Stimulated activated naive CD8-positive, alpha-beta T cell treated with anti-CD3 and anti-CD28 coated beads, Interleukin-15, Interleukin-2, amounts not matched to agents 100 ng/mL and 50 ng/mL, for 24 hours (primary cell): ENCODE measurements at regions not wholly inside any gene's neighbourhood (a gene's known extent, or its start where the extent isn't known, plus 50 kb on each side); places are given as distances from the start of the nearest gene placed in this dataset.

Experiments used
- H3K27ac Mint-ChIP-seq: one replicate; pipeline ENCODE4 v1.8.0; 2021; ENCODE audit warnings: mild to moderate bottlenecking, mixed read lengths
- H3K27me3 Mint-ChIP-seq: one replicate; pipeline ENCODE4 v1.8.0; 2021; ENCODE audit warnings: mixed read lengths
- H3K36me3 Mint-ChIP-seq: one replicate; pipeline ENCODE4 v1.8.0; 2021; ENCODE audit warnings: low read depth, mixed read lengths
- H3K4me1 Mint-ChIP-seq: one replicate; pipeline ENCODE4 v1.8.0; 2021; ENCODE audit warnings: low read depth, mixed read lengths
- H3K4me3 Mint-ChIP-seq: one replicate; pipeline ENCODE4 v1.8.0; 2021; ENCODE audit warnings: mild to moderate bottlenecking, mixed read lengths
- H3K9me3 Mint-ChIP-seq: one replicate; pipeline ENCODE4 v1.8.0; 2021; ENCODE audit warnings: mixed read lengths

GRCh38 chr21:38556390-38556789 is 58.1 kb upstream of the ERG start:
- Mint-ChIP-seq H3K27ac (no peak overlapping the region), H3K27me3 (peaks cover 12% of the 10 kb centered on the region), H3K36me3 (no peaks in the 10 kb centered on the region), H3K9me3 (no peaks in the 10 kb centered on the region), H3K4me3 (no peak overlapping the region), H3K4me1 (no peaks in the 10 kb centered on the region)

DNA sequence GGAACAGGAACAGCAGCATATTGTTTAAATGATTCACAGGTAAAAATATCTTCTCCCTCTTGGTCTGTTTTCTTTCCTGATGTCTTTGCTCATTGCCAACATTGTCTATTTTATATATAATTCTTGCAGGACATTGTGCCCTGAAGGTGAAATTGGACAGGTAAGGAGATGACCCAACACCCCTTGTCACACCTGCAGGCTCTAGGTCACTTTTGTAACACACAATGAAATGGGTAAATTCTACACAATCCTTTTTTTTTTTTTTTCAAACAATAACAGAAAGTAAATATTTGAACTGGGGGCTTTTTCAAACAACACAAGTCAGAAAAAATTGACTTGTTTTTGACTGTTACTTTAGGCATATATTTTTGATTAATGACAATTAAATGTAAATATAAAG is 62.9 kb upstream of the ERG start:
- Mint-ChIP-seq H3K36me3 (no peaks in the 10 kb centered on the region), H3K27me3 (peaks cover 11% of the 10 kb centered on the region), H3K4me3 (no peak overlapping the region), H3K4me1 (no peaks in the 10 kb centered on the region), H3K27ac (no peak overlapping the region), H3K9me3 (no peaks in the 10 kb centered on the region)

GRCh38 chr21:38561613-38562581 is 63.6 kb upstream of the ERG start:
- Mint-ChIP-seq H3K36me3 (no peaks in the 10 kb centered on the region), H3K9me3 (no peaks in the 10 kb centered on the region), H3K4me1 (no peaks in the 10 kb centered on the region), H3K27ac (no peak overlapping the region), H3K27me3 (peaks cover 11% of the 10 kb centered on the region), H3K4me3 (no peak overlapping the region)

- no peaks in the 10 kb centered on the region for H3K4me1 Mint-ChIP-seq
- H3K9me3 Mint-ChIP-seq = no peaks in the 10 kb centered on the region
- H3K36me3 Mint-ChIP-seq = no peaks in the 10 kb centered on the region
- peaks cover 17% of the 10 kb centered on the region for H3K27me3 Mint-ChIP-seq
- no peak overlapping the region for H3K27ac Mint-ChIP-seq
- no peak overlapping the region for H3K4me3 Mint-ChIP-seq
Measured at GRCh38 chr21:38567335-38567969, 69.2 kb upstream of the ERG start.

DNA sequence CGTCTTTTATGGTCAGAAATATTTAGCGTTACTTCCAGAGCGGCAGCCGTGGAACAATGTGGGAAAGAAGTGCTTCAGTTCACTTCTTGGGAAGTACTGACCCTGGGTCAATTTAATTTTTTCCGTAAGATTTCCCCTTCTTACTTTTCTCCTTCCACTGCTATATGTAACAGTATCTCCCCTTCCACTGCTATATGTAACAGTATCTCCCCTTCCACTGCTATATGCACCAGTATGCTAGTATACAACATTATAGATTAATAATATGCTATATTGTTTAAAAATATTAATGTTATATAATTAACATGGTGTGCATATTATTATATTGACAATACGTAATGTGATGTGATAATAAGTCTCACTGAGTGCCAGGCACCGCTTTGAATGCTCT is 69.7 kb upstream of the ERG start:
- Mint-ChIP-seq H3K27me3 (peaks cover 17% of the 10 kb centered on the region), H3K4me1 (no peaks in the 10 kb centered on the region), H3K9me3 (no peaks in the 10 kb centered on the region), H3K36me3 (no peaks in the 10 kb centered on the region), H3K4me3 (no peak overlapping the region), H3K27ac (no peak overlapping the region)

GRCh38 chr21:38569733-38570132 is 71.5 kb upstream of the ERG start:
- H3K27ac Mint-ChIP-seq = no peak overlapping the region

GRCh38 chr21:38570596-38570995 is 72.3 kb upstream of the ERG start:
- H3K27ac Mint-ChIP-seq = no peak overlapping the region
- peaks cover 7% of the 10 kb centered on the region for H3K27me3 Mint-ChIP-seq
- H3K36me3 Mint-ChIP-seq = no peaks in the 10 kb centered on the region
- no peaks in the 10 kb centered on the region for H3K9me3 Mint-ChIP-seq
- H3K4me3 Mint-ChIP-seq = no peak overlapping the region
- no peaks in the 10 kb centered on the region for H3K4me1 Mint-ChIP-seq

More at GRCh38 chr21:38569733-38570132, 71.5 kb upstream of the ERG start:
- no peaks in the 10 kb centered on the region for H3K4me1 Mint-ChIP-seq
- no peak overlapping the region for H3K4me3 Mint-ChIP-seq
- H3K36me3 Mint-ChIP-seq = no peaks in the 10 kb centered on the region
- no peaks in the 10 kb centered on the region for H3K9me3 Mint-ChIP-seq
- peaks cover 15% of the 10 kb centered on the region for H3K27me3 Mint-ChIP-seq

DNA sequence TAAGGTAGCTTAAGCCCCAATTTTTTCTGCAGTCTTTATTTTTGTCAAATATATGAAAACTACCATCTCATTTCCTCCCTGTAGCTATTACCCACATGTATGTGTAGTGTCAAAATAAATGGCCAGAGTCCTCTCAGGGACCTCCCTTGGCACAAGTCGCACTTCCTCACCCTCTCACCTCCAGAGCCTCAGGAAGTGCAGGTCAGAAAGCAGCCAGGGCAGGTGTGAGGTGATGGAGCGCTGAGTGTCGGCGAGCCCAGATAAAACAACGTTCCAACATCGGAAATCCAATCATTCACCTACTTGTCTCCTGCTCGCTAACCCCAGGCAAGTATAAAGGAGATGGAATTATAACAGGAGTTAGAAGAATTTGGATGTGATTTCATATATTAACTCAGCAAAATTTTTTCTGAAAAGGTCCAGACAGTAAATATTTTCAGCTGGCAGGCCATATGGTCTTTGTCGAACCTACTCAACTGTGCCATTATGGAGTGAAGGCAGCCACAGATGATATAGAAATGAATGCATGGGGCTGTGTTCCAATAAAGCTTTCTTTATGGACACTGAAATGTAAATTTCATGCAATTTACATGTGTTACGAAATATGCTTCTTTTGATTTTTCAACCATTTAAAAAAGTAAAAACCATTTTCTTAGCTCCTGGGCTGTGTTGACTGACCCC is 76.8 kb upstream of the ERG start:
- Mint-ChIP-seq H3K4me3 (no peak overlapping the region), H3K9me3 (no peaks in the 10 kb centered on the region), H3K27me3 (no peaks in the 10 kb centered on the region), H3K27ac (no peak overlapping the region), H3K36me3 (no peaks in the 10 kb centered on the region), H3K4me1 (no peaks in the 10 kb centered on the region)

GRCh38 chr21:38577887-38578286 is 79.6 kb upstream of the ERG start:
- no peaks in the 10 kb centered on the region for H3K4me1 Mint-ChIP-seq
- no peaks in the 10 kb centered on the region for H3K27me3 Mint-ChIP-seq
- no peak overlapping the region for H3K27ac Mint-ChIP-seq
- no peak overlapping the region for H3K4me3 Mint-ChIP-seq
- no peaks in the 10 kb centered on the region for H3K36me3 Mint-ChIP-seq
- no peaks in the 10 kb centered on the region for H3K9me3 Mint-ChIP-seq

GRCh38 chr21:38590449-38591217 is 92.4 kb upstream of the ERG start:
- no peaks in the 10 kb centered on the region for H3K36me3 Mint-ChIP-seq
- H3K4me3 Mint-ChIP-seq = no peak overlapping the region
- H3K27ac Mint-ChIP-seq = no peak overlapping the region
- no peaks in the 10 kb centered on the region for H3K9me3 Mint-ChIP-seq
- no peaks in the 10 kb centered on the region for H3K4me1 Mint-ChIP-seq
- peaks cover 20% of the 10 kb centered on the region for H3K27me3 Mint-ChIP-seq

DNA sequence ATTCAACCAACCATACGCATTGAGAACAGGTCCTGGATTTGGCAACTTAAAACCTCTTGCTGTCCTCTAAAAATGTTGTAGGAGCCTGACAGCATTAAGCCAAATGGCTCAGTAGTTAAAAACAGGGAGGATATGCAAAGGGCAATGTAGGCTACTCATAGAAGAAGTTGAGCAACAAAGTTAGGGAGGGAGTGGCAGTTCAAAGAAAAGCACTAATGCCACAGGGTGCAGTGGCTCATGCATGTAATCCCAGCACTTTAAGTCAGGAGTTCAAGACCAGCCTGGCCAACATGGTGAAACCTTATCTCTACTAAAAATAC is 92.9 kb upstream of the ERG start:
- Mint-ChIP-seq H3K9me3 (no peaks in the 10 kb centered on the region), H3K27me3 (peaks cover 20% of the 10 kb centered on the region), H3K36me3 (no peaks in the 10 kb centered on the region), H3K27ac (no peak overlapping the region), H3K4me1 (no peaks in the 10 kb centered on the region), H3K4me3 (no peak overlapping the region)

DNA sequence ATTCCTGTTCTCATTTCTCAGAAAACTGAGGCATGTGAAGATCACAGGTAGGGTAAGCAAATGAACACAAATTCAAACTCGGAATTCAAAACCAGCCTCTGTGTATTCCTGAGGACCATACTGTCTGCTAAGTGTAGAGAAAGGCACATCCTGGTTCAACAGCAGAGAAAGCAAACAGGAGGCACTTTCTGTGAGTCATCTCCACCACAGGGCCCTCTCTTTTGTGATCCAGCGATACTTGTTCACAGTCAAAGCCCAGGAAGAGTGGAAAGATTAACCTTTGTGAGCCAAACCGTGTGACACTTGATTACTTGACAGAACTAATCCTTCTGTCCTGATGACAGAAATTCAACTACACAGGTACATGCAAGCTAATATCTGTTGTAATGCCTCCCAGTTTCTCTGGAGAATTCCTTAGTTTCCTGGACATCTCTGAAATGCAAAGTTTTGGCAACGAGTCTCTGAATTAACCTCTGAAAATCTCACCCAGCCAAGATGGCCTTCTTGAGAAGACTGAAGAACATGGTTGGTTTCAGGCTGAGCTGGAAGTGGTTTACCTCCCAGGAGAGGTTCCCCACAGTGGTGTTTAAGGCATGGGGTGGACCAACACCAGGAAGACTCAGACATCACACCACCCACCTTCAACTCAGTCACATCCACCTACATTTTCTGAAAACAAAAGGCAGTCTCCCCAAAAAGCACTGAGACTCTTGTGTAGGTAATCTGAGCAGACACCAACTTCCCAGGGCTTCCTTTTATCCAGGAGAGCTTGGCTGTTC is 98.2 kb upstream of the ERG start:
- H3K4me3 Mint-ChIP-seq = no peak overlapping the region
- no peaks in the 10 kb centered on the region for H3K36me3 Mint-ChIP-seq
- H3K9me3 Mint-ChIP-seq = no peaks in the 10 kb centered on the region
- H3K27me3 Mint-ChIP-seq = peaks cover 15% of the 10 kb centered on the region
- no peak overlapping the region for H3K27ac Mint-ChIP-seq
- no peaks in the 10 kb centered on the region for H3K4me1 Mint-ChIP-seq

GRCh38 chr21:38597421-38597820 is 99.1 kb upstream of the ERG start:
- Mint-ChIP-seq H3K4me1 (no peaks in the 10 kb centered on the region), H3K36me3 (no peaks in the 10 kb centered on the region), H3K27me3 (peaks cover 15% of the 10 kb centered on the region), H3K4me3 (no peak overlapping the region), H3K27ac (no peak overlapping the region), H3K9me3 (no peaks in the 10 kb centered on the region)

GRCh38 chr21:38598413-38598812 is 100.1 kb upstream of the ERG start:
- Mint-ChIP-seq H3K27me3 (peaks cover 15% of the 10 kb centered on the region), H3K36me3 (no peaks in the 10 kb centered on the region), H3K4me3 (no peak overlapping the region), H3K27ac (no peak overlapping the region), H3K4me1 (no peaks in the 10 kb centered on the region), H3K9me3 (no peaks in the 10 kb centered on the region)
